GM19240 (cell line): ENCODE measurements at regions not wholly inside any gene's neighbourhood (a gene's known extent, or its start where the extent isn't known, plus 50 kb on each side); places are given as distances from the start of the nearest gene placed in this dataset.

Source experiments
- DNase-seq: peaks from one replicate; pipeline ENCODE4 v3.0.0; 2011; ENCODE audit warnings: low spot score; ENCODE audit not compliant: insufficient read length

- no peak for DNase-seq
Measured at GRCh38 chr1:215031392-215031791, 51.1 kb upstream of the KCNK2 start.
